Kidney (tissue), 13 donors: ENCODE measurements at regions not wholly inside any gene's neighbourhood (a gene's known extent, or its start where the extent isn't known, plus 50 kb on each side); places are given as distances from the start of the nearest gene placed in this dataset.
"Not testable (repeated sequence)": the region's sequence is repeated elsewhere in the genome, so short reads cannot be mapped to it uniquely, and the experiment has no call there.

Experiments used
- DNase-seq, 5 donors: peaks; one replicate each; pipeline ENCODE4 v3.0.0-alpha.2; 2013 to 2020
- FAIRE-seq: peaks from 2 replicates; lab custom pipeline; 2012; peaks lifted over from hg19 to GRCh38; lab: Jason Lieb, UNC
- H3K27ac ChIP-seq, 2 donors: one replicate each; pipeline ENCODE4 v1.7.0; 2013; ENCODE audit warnings: low read depth in 2 of 2, low read length in 2 of 2, inconsistent platforms in 1 of 2
- H3K27me3 ChIP-seq: one replicate; pipeline ENCODE4 v1.7.1; 2013; ENCODE audit warnings: low read length, inconsistent platforms; ENCODE audit not compliant: control insufficient read depth, insufficient read depth
- H3K36me3 ChIP-seq, 3 donors: one replicate each; pipeline versions ENCODE4 v1.7.0 to v1.7.1; 2013; ENCODE audit warnings: low read length in 3 of 3, control low read depth in 1 of 3, inconsistent platforms in 1 of 3; ENCODE audit not compliant: insufficient read depth in 3 of 3, control insufficient read depth in 2 of 3
- H3K4me1 ChIP-seq, 3 donors: one replicate each; pipeline versions ENCODE4 v1.7.0 to v1.7.1; 2013; ENCODE audit warnings: low read length in 3 of 3, inconsistent platforms in 1 of 3, low read depth in 1 of 3; ENCODE audit not compliant: control insufficient read depth in 2 of 3, insufficient read depth in 2 of 3
- H3K4me3 ChIP-seq, 3 donors: one replicate each; pipeline versions ENCODE4 v1.7.0 to v1.8.1; 2013; ENCODE audit warnings: low read length in 3 of 3, control low read depth in 1 of 3, inconsistent platforms in 1 of 3
- H3K9ac ChIP-seq, 3 donors: one replicate each; pipeline versions ENCODE4 v1.7.0 to v1.7.1; 2013; ENCODE audit warnings: low read length in 3 of 3, control low read depth in 1 of 3, inconsistent platforms in 1 of 3
- H3K9me3 ChIP-seq, 3 donors: one replicate each; pipeline versions ENCODE4 v1.7.0 to v1.7.1; 2013; ENCODE audit warnings: low read length in 3 of 3, control low read depth in 1 of 3, inconsistent platforms in 1 of 3; ENCODE audit not compliant: control insufficient read depth in 2 of 3, insufficient read depth in 1 of 3
- intact Hi-C: fragments of 100-400 bp; cut with DNase I; formaldehyde crosslinking; loops from one replicate; pipeline ENCODE4 v1.11.1; 2022
- TF ChIP-seq, protein P1 (sequence below): IDR thresholded peaks from 3 replicates; pipeline ENCODE4 v1.5.1; 2012; ENCODE audit warnings: mild to moderate bottlenecking, moderate library complexity, borderline replicate concordance; ENCODE audit not compliant: insufficient read depth; ENCODE audit errors: extremely low read depth
- donor health status: control.
- donor health status: control.
- donor health status: control.
- donor health status: control.
- donor health status: control.
- donor health status: DM: yes; HTN: yes; CAD: no.
- donor health status: Normal renal cell carcinoma (clear cell type).

DNA sequence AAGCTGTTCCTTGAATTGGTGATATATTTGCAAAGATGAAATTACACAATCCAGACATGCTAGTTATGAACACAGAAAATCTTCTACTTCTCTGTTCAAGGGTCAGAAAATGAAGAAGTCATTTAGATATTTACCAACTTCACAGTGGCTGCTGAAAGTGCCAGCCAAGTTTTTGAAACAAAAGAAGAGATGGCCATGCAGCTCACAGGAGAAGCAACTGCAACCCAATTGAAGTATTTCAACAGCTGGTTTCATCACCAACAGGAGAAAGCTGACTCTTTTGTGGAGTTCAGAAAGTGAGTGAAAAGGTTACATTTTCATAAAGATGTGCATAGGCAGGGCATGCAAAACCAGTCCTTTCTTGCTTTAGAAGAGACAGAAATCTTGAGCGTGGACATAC lies 70.1 kb upstream of the LSM6 start:
- Histone ChIP-seq H3K9ac (no peak overlapping the region), H3K9me3 (no peaks in the 10 kb centered on the region), H3K4me3 (no peak overlapping the region), H3K27ac (no peak overlapping the region), H3K36me3 (no peaks in the 10 kb centered on the region), H3K27me3 (no peaks in the 10 kb centered on the region), H3K4me1 (no peaks in the 10 kb centered on the region)
- DNase-seq (no peak), FAIRE-seq (no peak)
- intact Hi-C loops = no loop called here
- TF ChIP-seq, protein P1, sequence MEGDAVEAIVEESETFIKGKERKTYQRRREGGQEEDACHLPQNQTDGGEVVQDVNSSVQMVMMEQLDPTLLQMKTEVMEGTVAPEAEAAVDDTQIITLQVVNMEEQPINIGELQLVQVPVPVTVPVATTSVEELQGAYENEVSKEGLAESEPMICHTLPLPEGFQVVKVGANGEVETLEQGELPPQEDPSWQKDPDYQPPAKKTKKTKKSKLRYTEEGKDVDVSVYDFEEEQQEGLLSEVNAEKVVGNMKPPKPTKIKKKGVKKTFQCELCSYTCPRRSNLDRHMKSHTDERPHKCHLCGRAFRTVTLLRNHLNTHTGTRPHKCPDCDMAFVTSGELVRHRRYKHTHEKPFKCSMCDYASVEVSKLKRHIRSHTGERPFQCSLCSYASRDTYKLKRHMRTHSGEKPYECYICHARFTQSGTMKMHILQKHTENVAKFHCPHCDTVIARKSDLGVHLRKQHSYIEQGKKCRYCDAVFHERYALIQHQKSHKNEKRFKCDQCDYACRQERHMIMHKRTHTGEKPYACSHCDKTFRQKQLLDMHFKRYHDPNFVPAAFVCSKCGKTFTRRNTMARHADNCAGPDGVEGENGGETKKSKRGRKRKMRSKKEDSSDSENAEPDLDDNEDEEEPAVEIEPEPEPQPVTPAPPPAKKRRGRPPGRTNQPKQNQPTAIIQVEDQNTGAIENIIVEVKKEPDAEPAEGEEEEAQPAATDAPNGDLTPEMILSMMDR = no peak

DNA sequence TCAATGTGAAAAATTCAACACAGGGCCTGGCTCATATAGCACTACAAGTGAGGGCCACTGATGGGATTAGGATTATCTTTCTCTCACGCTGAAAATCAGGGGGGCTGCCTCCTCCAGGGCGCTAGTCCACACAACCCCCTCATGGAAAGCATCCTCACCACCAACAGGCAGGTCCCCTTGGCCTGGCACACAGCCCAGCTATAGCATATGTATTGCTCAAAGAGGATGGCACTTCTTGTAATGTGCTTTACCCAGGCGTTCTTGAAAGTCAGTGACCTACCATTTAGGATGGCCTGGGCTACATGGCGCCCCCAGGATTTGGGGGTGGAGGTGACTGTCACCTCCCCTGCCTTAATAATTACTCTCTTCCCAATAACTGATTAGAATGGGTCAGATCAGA lies 71.0 kb upstream of the LSM6 start:
- TF ChIP-seq, protein P1 = no peak
- DNase-seq = no peak

GRCh38 chr4:146104052-146104451 lies 71.5 kb upstream of the LSM6 start:
- H3K27me3 ChIP-seq, H3K4me1 ChIP-seq, FAIRE-seq, H3K27ac ChIP-seq, H3K9ac ChIP-seq, H3K9me3 ChIP-seq, H3K4me3 ChIP-seq, H3K36me3 ChIP-seq, intact Hi-C loops: not testable (repeated sequence)
- DNase-seq = peak in 1 of 5 donors; percentile 43

More for the DNA sequence above, 71.0 kb upstream of the LSM6 start:
- Histone ChIP-seq H3K9ac (no peak overlapping the region), H3K4me1 (no peaks in the 10 kb centered on the region), H3K27me3 (no peaks in the 10 kb centered on the region), H3K4me3 (no peak overlapping the region), H3K27ac (no peak overlapping the region), H3K9me3 (no peaks in the 10 kb centered on the region), H3K36me3 (no peaks in the 10 kb centered on the region)
- FAIRE-seq = no peak
- intact Hi-C loops = no loop called here

GRCh38 chr4:146099585-146099984 lies 75.9 kb upstream of the LSM6 start:
- H3K9me3 ChIP-seq = no peaks in the 10 kb centered on the region
- no peaks in the 10 kb centered on the region for H3K27me3 ChIP-seq
- H3K27ac ChIP-seq = no peak overlapping the region
- H3K36me3 ChIP-seq = no peaks in the 10 kb centered on the region
- H3K4me3 ChIP-seq = no peak overlapping the region
- FAIRE-seq = no peak
- intact Hi-C loops = no loop called here
- TF ChIP-seq, protein P1 = no peak
- no peak for DNase-seq
- peaks cover 2 to 4% (median 3%) of the 10 kb centered on the region in 3 donors for H3K4me1 ChIP-seq
- no peak overlapping the region for H3K9ac ChIP-seq
